GM18511 (cell line): ENCODE measurements at regions not wholly inside any gene's neighbourhood (a gene's known extent, or its start where the extent isn't known, plus 50 kb on each side); places are given as distances from the start of the nearest gene placed in this dataset.

Experiments
- ATAC-seq: cut with Tn5 transposase; IDR thresholded peaks from one replicate; pipeline ENCODE4 v1.9.1; 2021; ENCODE audit warnings: mild to moderate bottlenecking, moderate library complexity; ENCODE audit not compliant: unreplicated experiment

- ATAC-seq: no peak
Measured at GRCh38 chr20:7313047-7313446, 545.6 kb downstream of the BMP2 start.

- ATAC-seq: no peak
Measured at GRCh38 chr20:7323957-7324356, 556.5 kb downstream of the BMP2 start.

GRCh38 chr20:7327810-7328209 is 560.3 kb downstream of the BMP2 start:
- no peak for ATAC-seq

GRCh38 chr20:7330850-7331249 is 563.4 kb downstream of the BMP2 start:
- no peak for ATAC-seq

- ATAC-seq: no peak
Measured at GRCh38 chr20:7332169-7332568, 564.7 kb downstream of the BMP2 start.

- ATAC-seq: no peak
Measured at GRCh38 chr20:7333841-7334240, 566.4 kb downstream of the BMP2 start.

- ATAC-seq: no peak
Measured at GRCh38 chr20:7346026-7346425, 578.5 kb downstream of the BMP2 start.

GRCh38 chr20:7346562-7346961 is 579.1 kb downstream of the BMP2 start:
- ATAC-seq: no peak

- ATAC-seq: no peak
Measured at GRCh38 chr20:7347409-7347808, 579.9 kb downstream of the BMP2 start.

- ATAC-seq: no peak
Measured at GRCh38 chr20:7348253-7348652, 580.8 kb downstream of the BMP2 start.

GRCh38 chr20:7352165-7352564 is 584.7 kb downstream of the BMP2 start:
- no peak for ATAC-seq

GRCh38 chr20:7355051-7355450 is 585.2 kb downstream of the HAO1 start:
- no peak for ATAC-seq

GRCh38 chr20:7358670-7359069 is 581.6 kb downstream of the HAO1 start:
- no peak for ATAC-seq

- no peak for ATAC-seq
Measured at GRCh38 chr20:7359739-7360138, 580.5 kb downstream of the HAO1 start.

- no peak for ATAC-seq
Measured at GRCh38 chr20:7361321-7361720, 578.9 kb downstream of the HAO1 start.

- no peak for ATAC-seq
Measured at GRCh38 chr20:7361931-7362330, 578.3 kb downstream of the HAO1 start.

- ATAC-seq: no peak
Measured at GRCh38 chr20:7362601-7363000, 577.7 kb downstream of the HAO1 start.

- ATAC-seq: no peak
Measured at GRCh38 chr20:7366189-7366588, 574.1 kb downstream of the HAO1 start.

GRCh38 chr20:7371518-7372163 is 568.6 kb downstream of the HAO1 start:
- ATAC-seq: no peak

- ATAC-seq: no peak
Measured at GRCh38 chr20:7375905-7376304, 564.4 kb downstream of the HAO1 start.

GRCh38 chr20:7378864-7379605 is 561.2 kb downstream of the HAO1 start:
- ATAC-seq: no peak

- ATAC-seq: no peak
Measured at GRCh38 chr20:7379621-7380220, 560.5 kb downstream of the HAO1 start.
